IMR-90 (cell line): ENCODE measurements at regions not wholly inside any gene's neighbourhood (a gene's known extent, or its start where the extent isn't known, plus 50 kb on each side); places are given as distances from the start of the nearest gene placed in this dataset.

ENCODE experiments used
- ATAC-seq: fragments of 200-7000 bp; cut with Tn5 transposase; 2 replicates; pipeline ENCODE4 v1.9.1; 2020; ENCODE audit warnings: low read depth, mild to moderate bottlenecking, moderate library complexity
- BruUV-seq: library from RNA; stranded (reverse); fragments of 400-500 nt; replicated peaks from 2 replicates; lab custom pipeline; 2021; lab: Mats Ljungman, UMichigan
- CTCF ChIA-PET: fragments of 300-600 bp; formaldehyde crosslinking; extraction: SDS; loops from one replicate; lab custom pipeline; 2021; ENCODE audit warnings: antibody characterized with exemption; lab: Yijun Ruan, JAX
- POLR2A ChIA-PET: fragments of 300-600 bp; sonication (Branson Sonifier 250); formaldehyde crosslinking; loops from one replicate; lab custom pipeline; 2022; ENCODE audit warnings: antibody characterized with exemption; ENCODE audit not compliant: unreplicated experiment; lab: Charles Lee
- DNase-seq: peaks from one replicate; pipeline ENCODE4 v3.0.0; 2013
- H2AFZ ChIP-seq: replicated peaks from 2 replicates; pipeline ENCODE3; 2013; ENCODE audit warnings: low read length, mild to moderate bottlenecking; ENCODE audit not compliant: poor library complexity
- H2AK5ac ChIP-seq: 2 replicates; pipeline ENCODE4 v1.6.1; 2013; ENCODE audit warnings: low read depth, low read length, inconsistent platforms
- H2AK9ac ChIP-seq: replicated peaks from 2 replicates; pipeline ENCODE3; 2013; ENCODE audit warnings: mild to moderate bottlenecking, low read depth, low read length, moderate library complexity; ENCODE audit not compliant: poor library complexity
- H2BK120ac ChIP-seq: 2 replicates; pipeline ENCODE4 v1.6.1; 2013; ENCODE audit warnings: low read depth, low read length, inconsistent platforms
- H2BK15ac ChIP-seq: 3 replicates; pipeline ENCODE4 v1.6.1; 2013; ENCODE audit warnings: low read depth, low read length, inconsistent platforms
- H2BK20ac ChIP-seq: 2 replicates; pipeline ENCODE4 v1.6.1; 2013; ENCODE audit warnings: low read depth, mild to moderate bottlenecking, inconsistent platforms, low read length, moderate library complexity
- H2BK5ac ChIP-seq: 2 replicates; pipeline ENCODE4 v1.6.1; 2013; ENCODE audit warnings: mild to moderate bottlenecking, low read depth, low read length, inconsistent platforms; ENCODE audit not compliant: poor library complexity, severe bottlenecking
- H3K14ac ChIP-seq: replicated peaks from 2 replicates; pipeline ENCODE4 v1.6.1; 2013; ENCODE audit warnings: low read depth, low read length, inconsistent platforms
- H3K18ac ChIP-seq: 2 replicates; pipeline ENCODE4 v1.6.1; 2013; ENCODE audit warnings: low read depth, low read length, control low read depth
- H3K23ac ChIP-seq: 2 replicates; pipeline ENCODE4 v1.6.1; 2013; ENCODE audit warnings: low read depth, low read length, inconsistent platforms
- H3K27ac ChIP-seq: 2 replicates; pipeline ENCODE4 v1.5.1; 2013; ENCODE audit warnings: mild to moderate bottlenecking, control low read depth, low read length; ENCODE audit not compliant: insufficient read depth
- H3K27me3 ChIP-seq: 2 replicates; pipeline ENCODE4 v1.6.1; 2013; ENCODE audit warnings: low read length; ENCODE audit not compliant: control insufficient read depth, insufficient read depth
- H3K36me3 ChIP-seq: 2 replicates; pipeline ENCODE4 v1.6.1; 2013; ENCODE audit warnings: low read length, mixed read lengths; ENCODE audit not compliant: control insufficient read depth, insufficient read depth
- H3K4ac ChIP-seq: 2 replicates; pipeline ENCODE4 v1.6.1; 2013; ENCODE audit warnings: low read depth, low read length, inconsistent platforms
- H3K4me1 ChIP-seq: 2 replicates; pipeline ENCODE4 v1.6.1; 2013; ENCODE audit warnings: low read length, mixed read lengths; ENCODE audit not compliant: control insufficient read depth, insufficient read depth
- H3K4me2 ChIP-seq: 2 replicates; pipeline ENCODE4 v1.6.1; 2013; ENCODE audit warnings: low read depth, mild to moderate bottlenecking, control low read depth, low read length, moderate library complexity
- H3K4me3 ChIP-seq: 2 replicates; pipeline ENCODE4 v1.5.1; 2013; ENCODE audit warnings: low read depth, mild to moderate bottlenecking, control low read depth, low read length, moderate library complexity; ENCODE audit not compliant: insufficient read depth
- H3K56ac ChIP-seq: 2 replicates; pipeline ENCODE4 v1.6.1; 2013; ENCODE audit warnings: low read length, inconsistent platforms; ENCODE audit not compliant: insufficient read depth; ENCODE audit errors: extremely low read depth
- H3K79me1 ChIP-seq, 2 experiments: 2 replicates each; pipeline ENCODE4 v1.6.1; 2013; ENCODE audit warnings: low read length in 2 of 2, inconsistent platforms in 1 of 2, low read depth in 1 of 2
- H3K9ac ChIP-seq: 2 replicates; pipeline ENCODE4 v1.6.1; 2013; ENCODE audit warnings: low read depth, low read length, control low read depth
- H3K9me1 ChIP-seq: 2 replicates; pipeline ENCODE4 v1.6.1; 2013; ENCODE audit warnings: low read length, inconsistent platforms; ENCODE audit not compliant: insufficient read depth
- H3K9me3 ChIP-seq: 2 replicates; pipeline ENCODE4 v1.6.1; 2013; ENCODE audit warnings: low read length; ENCODE audit not compliant: control insufficient read depth, insufficient read depth
- H4K20me1 ChIP-seq: 2 replicates; pipeline ENCODE4 v1.6.1; 2013; ENCODE audit warnings: low read length, inconsistent platforms; ENCODE audit not compliant: insufficient read depth
- H4K5ac ChIP-seq: 2 replicates; pipeline ENCODE4 v1.6.1; 2013; ENCODE audit warnings: mild to moderate bottlenecking, low read depth, low read length, control low read depth
- H4K8ac ChIP-seq, 2 experiments: 2 replicates each; pipeline ENCODE4 v1.6.1; 2013; ENCODE audit warnings: low read depth in 2 of 2, low read length in 2 of 2, control low read depth in 1 of 2, inconsistent platforms in 1 of 2
- H4K91ac ChIP-seq: 2 replicates; pipeline ENCODE4 v1.6.1; 2013; ENCODE audit warnings: low read depth, low read length, inconsistent platforms; ENCODE audit not compliant: insufficient read depth
- BHLHE40 ChIP-seq: fragments of 150-350 bp; IDR thresholded peaks from 2 replicates; pipeline ENCODE4 v1.6.1; 2016; ENCODE audit warnings: mild to moderate bottlenecking, low read depth, low read length
- CEBPB ChIP-seq: IDR thresholded peaks from 2 replicates; pipeline ENCODE4 v1.6.1; 2012; ENCODE audit warnings: low read depth, low read length, improper control_type of control experiment
- CHD1 ChIP-seq: IDR thresholded peaks from 2 replicates; pipeline ENCODE4 v1.6.1; 2012; ENCODE audit warnings: low read depth, low read length, improper control_type of control experiment
- RFX5 ChIP-seq: IDR thresholded peaks from 2 replicates; pipeline ENCODE4 v1.8.0; 2012; ENCODE audit warnings: low read depth, mild to moderate bottlenecking, low read length, moderate library complexity
- WGBS, 2 experiments: methylation state at CpG; one replicate each; pipeline versions ENCODE4 v1.1.5 to v1.1.7; 2013; ENCODE audit warnings: missing lambda C conversion rate in 2 of 2; ENCODE audit not compliant: insufficient read length in 1 of 2; ENCODE audit errors: extremely low coverage in 2 of 2; 5-methylcytosine and 5-hydroxymethylcytosine counted together
- dilution Hi-C: fragments of 300-500 bp; cut with HindIII; formaldehyde crosslinking; loops from one replicate; pipeline ENCODE4 v1.14.3; 2018; ENCODE audit warnings: low sequenced_read_pairs; ENCODE audit not compliant: unreplicated experiment
- in situ Hi-C: fragments of 300-500 bp; cut with MboI; formaldehyde crosslinking; loops from 3 replicates; pipeline ENCODE4 v1.14.3; 2019; ENCODE audit warnings: low sequenced_read_pairs, inconsistent platforms, mixed read lengths
- intact Hi-C: fragments of 100-400 bp; cut with micrococcal nuclease; formaldehyde crosslinking; loops from 2 replicates; pipeline ENCODE4 v1.10.0; 2022
- TF ChIP-seq, protein P1 (sequence below): fragments of 150-350 bp; IDR thresholded peaks from 2 replicates; pipeline ENCODE4 v1.6.1; 2017; ENCODE audit warnings: mild to moderate bottlenecking, antibody characterized with exemption, low read length, low read depth

DNA sequence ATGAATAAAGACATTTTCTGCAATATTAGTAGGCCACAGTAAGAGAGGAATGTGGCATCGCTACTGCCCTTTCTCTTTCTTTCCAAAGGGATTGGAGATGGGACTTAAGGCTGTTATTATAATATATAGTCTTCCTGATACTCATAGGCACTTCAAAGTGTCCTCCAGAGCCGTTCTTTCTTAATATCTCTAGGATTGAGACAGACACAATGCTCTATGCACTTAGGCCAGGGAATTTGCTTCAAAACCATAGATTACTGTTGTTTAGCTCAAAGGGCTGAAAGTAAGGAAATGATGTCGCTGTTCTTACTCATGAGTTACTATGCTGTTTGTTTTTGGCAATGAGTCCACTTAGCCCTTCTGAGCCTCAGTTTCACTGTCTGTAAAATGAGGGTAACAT, 590.5 kb downstream of the CDH11 start:
- Histone ChIP-seq H3K9ac (no peak overlapping the region), H3K4me3 (no peak overlapping the region), H3K36me3 (no peaks in the 10 kb centered on the region), H3K9me3 (no peaks in the 10 kb centered on the region), H3K27ac (no peak overlapping the region), H4K20me1 (no peaks in the 10 kb centered on the region), H4K91ac (no peak overlapping the region), H3K27me3 (no peaks in the 10 kb centered on the region; the same call in 1 of the 2 replicates), H2AFZ (no peak overlapping the region), H3K56ac (no peak overlapping the region), H3K14ac (no peak overlapping the region), H3K79me1 (no peaks in the 10 kb centered on the region), H2BK15ac (no peak overlapping the region), H4K5ac (no peak overlapping the region), H3K4me2 (no peak overlapping the region), H2BK120ac (no peak overlapping the region), H3K9me1 (no peaks in the 10 kb centered on the region), H3K4ac (no peak overlapping the region), H4K8ac (no peak overlapping the region), H2AK5ac (no peak overlapping the region), H2BK20ac (no peak overlapping the region), H3K4me1 (no peaks in the 10 kb centered on the region), H3K23ac (no peak overlapping the region), H2AK9ac (no peak overlapping the region), H3K18ac (no peak overlapping the region), H2BK5ac (no peak overlapping the region)
- CTCF ChIA-PET = no interaction called here
- ATAC-seq (no peak), DNase-seq (peak; percentile 8)
- TF ChIP-seq CHD1 (no peak), BHLHE40 (no peak), CEBPB (no peak), RFX5 (peak; percentile 69; the same call in 1 of the 2 replicates)
- TF ChIP-seq, protein P1, sequence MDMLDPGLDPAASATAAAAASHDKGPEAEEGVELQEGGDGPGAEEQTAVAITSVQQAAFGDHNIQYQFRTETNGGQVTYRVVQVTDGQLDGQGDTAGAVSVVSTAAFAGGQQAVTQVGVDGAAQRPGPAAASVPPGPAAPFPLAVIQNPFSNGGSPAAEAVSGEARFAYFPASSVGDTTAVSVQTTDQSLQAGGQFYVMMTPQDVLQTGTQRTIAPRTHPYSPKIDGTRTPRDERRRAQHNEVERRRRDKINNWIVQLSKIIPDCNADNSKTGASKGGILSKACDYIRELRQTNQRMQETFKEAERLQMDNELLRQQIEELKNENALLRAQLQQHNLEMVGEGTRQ = no peak
- POLR2A ChIA-PET = no interaction called here
- in situ Hi-C loops = no loop called here
- no TSS peak for BruUV-seq
- no CpG with 5 or more reads among the region's 3 CpGs for WGBS, 2 experiments
- intact Hi-C loops = no loop called here
- dilution Hi-C loops = no loop called here
